Naive thymus-derived CD4-positive, alpha-beta T cell (primary cell): ENCODE measurements at regions not wholly inside any gene's neighbourhood (a gene's known extent, or its start where the extent isn't known, plus 50 kb on each side); places are given as distances from the start of the nearest gene placed in this dataset.

ENCODE experiments used
- ATAC-seq: fragments of 150-1000 bp; cut with Tn5 transposase; 2 replicates; pipeline ENCODE4 v1.10.0; 2021; ENCODE audit warnings: mild to moderate bottlenecking, moderate library complexity
- CTCF ChIA-PET: fragments of 350-600 bp; sonication (Branson Sonifier 250); formaldehyde crosslinking; loops from one replicate; lab custom pipeline; 2021; ENCODE audit warnings: antibody characterized with exemption; lab: Charles Lee
- POLR2A ChIA-PET: fragments of 350-600 bp; sonication (Branson Sonifier 250); formaldehyde crosslinking; loops from one replicate; lab custom pipeline; 2021; ENCODE audit warnings: antibody characterized with exemption, inconsistent platforms; lab: Charles Lee
- DNase-seq, 9 donors: peaks; one replicate each; pipeline versions ENCODE4 v3.0.0 to v3.0.0-alpha.2; 2020 to 2022; ENCODE audit warnings: mixed read lengths in 1 of 9
- H3K27ac ChIP-seq: one replicate; pipeline ENCODE4 v1.7.0; 2013; ENCODE audit warnings: mild to moderate bottlenecking, low read depth, low read length, moderate library complexity
- H3K27me3 ChIP-seq, 2 donors: one replicate each; pipeline ENCODE4 v1.7.0; 2013; ENCODE audit warnings: low read length in 2 of 2, mild to moderate bottlenecking in 2 of 2, moderate library complexity in 2 of 2; ENCODE audit not compliant: control insufficient read depth in 2 of 2, insufficient read depth in 2 of 2
- H3K36me3 ChIP-seq, 3 experiments: 1 replicate in 2 of 3; 2 replicates in 1 of 3; pipeline ENCODE4 v1.7.0; 2013; ENCODE audit warnings: low read length in 3 of 3, mild to moderate bottlenecking in 3 of 3, moderate library complexity in 1 of 3; ENCODE audit not compliant: insufficient read depth in 3 of 3, control insufficient read depth in 2 of 3
- H3K4me1 ChIP-seq, 2 donors: one replicate each; pipeline ENCODE4 v1.7.0; 2013; ENCODE audit warnings: low read length in 2 of 2, mild to moderate bottlenecking in 2 of 2, moderate library complexity in 1 of 2; ENCODE audit not compliant: control insufficient read depth in 2 of 2, insufficient read depth in 2 of 2
- H3K4me3 ChIP-seq: 2 replicates; pipeline ENCODE4 v1.7.0; 2013; ENCODE audit warnings: mild to moderate bottlenecking, low read length
- H3K9me3 ChIP-seq, 3 experiments: 1 replicate in 2 of 3; 2 replicates in 1 of 3; pipeline ENCODE4 v1.7.0; 2013; ENCODE audit warnings: low read length in 3 of 3; ENCODE audit not compliant: control insufficient read depth in 2 of 3
- H3K27ac Mint-ChIP-seq, 9 donors: one replicate each; pipeline ENCODE4 v1.8.0; 2020 to 2022; ENCODE audit warnings: mixed read lengths in 9 of 9, mild to moderate bottlenecking in 8 of 9, moderate library complexity in 5 of 9, inconsistent platforms in 2 of 9
- H3K27me3 Mint-ChIP-seq, 5 donors: one replicate each; pipeline ENCODE4 v1.8.0; 2021 to 2022; ENCODE audit warnings: mixed read lengths in 5 of 5, mild to moderate bottlenecking in 1 of 5
- H3K36me3 Mint-ChIP-seq, 5 donors: one replicate each; pipeline ENCODE4 v1.8.0; 2020 to 2022; ENCODE audit warnings: mixed read lengths in 5 of 5, mild to moderate bottlenecking in 3 of 5, inconsistent platforms in 1 of 5
- H3K4me1 Mint-ChIP-seq, 7 donors: one replicate each; pipeline ENCODE4 v1.8.0; 2020 to 2022; ENCODE audit warnings: mixed read lengths in 7 of 7, mild to moderate bottlenecking in 3 of 7, inconsistent platforms in 1 of 7
- H3K4me3 Mint-ChIP-seq, 10 donors: one replicate each; pipeline ENCODE4 v1.8.0; 2020 to 2022; ENCODE audit warnings: mild to moderate bottlenecking in 10 of 10, mixed read lengths in 10 of 10, moderate library complexity in 6 of 10, inconsistent platforms in 2 of 10
- H3K9me3 Mint-ChIP-seq, 11 donors: one replicate each; pipeline ENCODE4 v1.8.0; 2020 to 2022; ENCODE audit warnings: mixed read lengths in 11 of 11, mild to moderate bottlenecking in 4 of 11, inconsistent platforms in 1 of 11, moderate library complexity in 1 of 11
- intact Hi-C, 2 donors: fragments of 100-400 bp; cut with micrococcal nuclease; formaldehyde crosslinking; loops; one replicate each; pipeline ENCODE4 v1.15.1; 2023

GRCh38 chr14:35197015-35197414 is 74.7 kb downstream of the PRORP start:
- H3K36me3 ChIP-seq: no peaks in the 10 kb centered on the region
- DNase-seq (no peak), ATAC-seq (peak; percentile 68)
- peaks cover 7 to 24% (median 18%) of the 10 kb centered on the region in 7 donors for H3K4me1 Mint-ChIP-seq
- H3K4me3 ChIP-seq: no peak overlapping the region
- intact Hi-C loops: no loop called here
- ChIA-PET POLR2A (interaction anchor here (1.6 kb wide), 1 partner anchor 207 kb away, joined by 6 read pairs; the partner anchor contains the start of gene NFKBIA), CTCF (no interaction called here)
- peak overlapping the region in 8 of 9 donors; percentile 6 to 71 (median 28) for H3K27ac Mint-ChIP-seq
- H3K36me3 Mint-ChIP-seq: peaks cover 12 to 25% (median 19%) of the 10 kb centered on the region in 5 donors
- no peaks in the 10 kb centered on the region for H3K27me3 Mint-ChIP-seq
- H3K9me3 Mint-ChIP-seq: peaks cover 0 to 6% (median 0%) of the 10 kb centered on the region in 11 donors
- peaks cover 0 to 5% of the 10 kb centered on the region in 2 donors for H3K4me1 ChIP-seq
- H3K27ac ChIP-seq: no peak overlapping the region
- no peak overlapping the region for H3K4me3 Mint-ChIP-seq
- H3K9me3 ChIP-seq: no peaks in the 10 kb centered on the region
- no peaks in the 10 kb centered on the region for H3K27me3 ChIP-seq

DNA sequence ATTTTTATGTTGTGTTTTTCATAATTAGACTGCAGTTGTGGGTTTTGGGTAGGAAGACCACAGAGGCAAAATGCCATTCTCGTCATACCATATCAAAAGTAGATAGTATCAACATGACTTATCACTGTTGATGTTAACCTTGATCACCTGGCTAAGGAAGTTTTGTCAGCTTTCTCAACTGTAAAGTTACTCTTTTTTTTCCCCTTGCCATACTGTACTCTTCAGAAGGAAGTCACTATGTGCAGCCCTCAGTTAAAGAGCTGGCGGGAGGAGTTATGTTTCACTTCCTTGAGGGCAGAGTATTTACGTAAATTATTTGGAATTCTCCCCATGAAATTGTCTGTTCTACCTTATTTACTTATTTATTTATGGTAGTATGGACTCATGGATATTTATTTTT is 78.7 kb downstream of the PRORP start:
- Mint-ChIP-seq H3K27ac (peak overlapping the region in 8 of 9 donors; percentile 49 to 89 (median 68)), H3K9me3 (no peaks in the 10 kb centered on the region), H3K4me1 (peaks cover 23 to 52% (median 38%) of the 10 kb centered on the region in 7 donors), H3K4me3 (peak overlapping the region in 9 of 10 donors; percentile 2 to 54 (median 34)), H3K36me3 (peaks cover 0 to 18% (median 0%) of the 10 kb centered on the region in 5 donors), H3K27me3 (no peaks in the 10 kb centered on the region)
- Histone ChIP-seq H3K27me3 (no peaks in the 10 kb centered on the region), H3K4me1 (peaks cover 17 to 35% of the 10 kb centered on the region in 2 donors), H3K27ac (peak overlapping the region; percentile 35), H3K36me3 (no peaks in the 10 kb centered on the region), H3K4me3 (no peak overlapping the region), H3K9me3 (no peaks in the 10 kb centered on the region)
- POLR2A ChIA-PET: interaction anchor here (0.6 to 1.0 kb wide), 2 partner anchors 201 to 606 kb away, joined by 3 read pairs; no protein-coding TSS in a partner anchor
- CTCF ChIA-PET: no interaction called here
- intact Hi-C loops: loop anchor here (5.0 kb wide), 2 partner anchors 44 to 79 kb away; partner anchors contain the start of genes PPP2R3C (in 1 of the 2) and PRORP (in 1 of the 2)
- ATAC-seq (peak; percentile 48), DNase-seq (peak in 5 of 9 donors; percentile 7 to 30 (median 18))

GRCh38 chr14:35202195-35202594 is 79.8 kb downstream of the PRORP start:
- H3K4me1 Mint-ChIP-seq: peaks cover 19 to 44% (median 37%) of the 10 kb centered on the region in 7 donors
- no peaks in the 10 kb centered on the region for H3K9me3 ChIP-seq
- ChIA-PET POLR2A (interaction anchor here (0.6 kb wide), 1 partner anchor 100 kb away, joined by 3 read pairs; no protein-coding TSS in a partner anchor), CTCF (no interaction called here)
- no peak overlapping the region for H3K4me3 ChIP-seq
- no peaks in the 10 kb centered on the region for H3K27me3 ChIP-seq
- H3K36me3 Mint-ChIP-seq: peaks cover 0 to 18% (median 0%) of the 10 kb centered on the region in 5 donors
- H3K27ac Mint-ChIP-seq: peak overlapping the region in 8 of 9 donors; percentile 10 to 87 (median 84)
- no peaks in the 10 kb centered on the region for H3K36me3 ChIP-seq
- no peak overlapping the region for H3K27ac ChIP-seq
- peak overlapping the region in 6 of 10 donors; percentile 17 to 63 (median 38) for H3K4me3 Mint-ChIP-seq
- no peak for DNase-seq
- intact Hi-C loops: loop anchor here (5.0 kb wide), 2 partner anchors 45 to 80 kb away; partner anchors contain the start of genes PPP2R3C (in 1 of the 2) and PRORP (in 1 of the 2)
- no peak for ATAC-seq
- H3K9me3 Mint-ChIP-seq: no peaks in the 10 kb centered on the region
- H3K4me1 ChIP-seq: peaks cover 17 to 32% of the 10 kb centered on the region in 2 donors
- H3K27me3 Mint-ChIP-seq: no peaks in the 10 kb centered on the region

GRCh38 chr14:35205737-35206136 is 83.4 kb downstream of the PRORP start:
- no peaks in the 10 kb centered on the region for H3K27me3 Mint-ChIP-seq
- Histone ChIP-seq H3K9me3 (no peaks in the 10 kb centered on the region), H3K36me3 (no peaks in the 10 kb centered on the region), H3K27me3 (no peaks in the 10 kb centered on the region), H3K4me1 (peaks cover 17 to 29% of the 10 kb centered on the region in 2 donors), H3K4me3 (no peak overlapping the region), H3K27ac (no peak overlapping the region)
- peak overlapping the region in 1 of 10 donors; percentile 49 for H3K4me3 Mint-ChIP-seq
- peaks cover 24 to 45% (median 39%) of the 10 kb centered on the region in 7 donors for H3K4me1 Mint-ChIP-seq
- DNase-seq (no peak), ATAC-seq (no peak)
- POLR2A ChIA-PET: no interaction called here
- intact Hi-C loops: no loop called here
- peak overlapping the region in 4 of 9 donors; percentile 66 to 84 (median 74) for H3K27ac Mint-ChIP-seq
- H3K9me3 Mint-ChIP-seq: no peaks in the 10 kb centered on the region
- CTCF ChIA-PET: no interaction called here
- peaks cover 0 to 16% (median 4%) of the 10 kb centered on the region in 5 donors for H3K36me3 Mint-ChIP-seq

DNA sequence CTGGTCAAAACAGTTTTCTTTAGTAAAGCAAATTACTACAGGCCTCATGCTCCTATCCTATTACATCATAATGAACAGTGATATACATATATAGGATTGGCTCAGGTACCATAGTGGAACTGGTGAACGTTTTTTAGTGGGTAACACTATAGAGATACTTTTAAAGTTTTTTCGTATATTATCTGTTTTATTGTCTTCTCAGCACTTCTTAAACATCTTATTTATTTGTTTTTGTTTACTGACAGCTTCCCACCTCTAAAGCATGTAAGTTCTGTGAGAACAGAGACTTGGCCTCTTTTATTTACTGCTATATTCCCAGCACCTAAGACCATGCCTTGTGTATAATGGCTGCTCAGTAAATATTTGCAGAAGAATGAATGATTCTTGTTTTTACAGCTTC is 81.1 kb upstream of the PSMA6 start:
- ChIA-PET POLR2A (no interaction called here), CTCF (no interaction called here)
- Mint-ChIP-seq H3K9me3 (no peaks in the 10 kb centered on the region), H3K36me3 (peaks cover 0 to 20% (median 4%) of the 10 kb centered on the region in 5 donors), H3K27ac (no peak overlapping the region), H3K27me3 (no peaks in the 10 kb centered on the region), H3K4me1 (peaks cover 10 to 34% (median 16%) of the 10 kb centered on the region in 7 donors), H3K4me3 (no peak overlapping the region)
- no peak for DNase-seq
- Histone ChIP-seq H3K9me3 (no peaks in the 10 kb centered on the region), H3K27ac (no peak overlapping the region), H3K4me1 (no peaks in the 10 kb centered on the region), H3K36me3 (no peaks in the 10 kb centered on the region), H3K4me3 (no peak overlapping the region), H3K27me3 (no peaks in the 10 kb centered on the region)
- no peak for ATAC-seq
- intact Hi-C loops: no loop called here

- no peak for DNase-seq
- Histone ChIP-seq H3K27ac (no peak overlapping the region), H3K9me3 (no peaks in the 10 kb centered on the region), H3K27me3 (no peaks in the 10 kb centered on the region), H3K4me1 (no peaks in the 10 kb centered on the region), H3K4me3 (no peak overlapping the region), H3K36me3 (no peaks in the 10 kb centered on the region)
- H3K27ac Mint-ChIP-seq: peak overlapping the region in 2 of 9 donors; percentile 18 to 45
- CTCF ChIA-PET: interaction anchor here (1.2 kb wide), 1 partner anchor 210 kb away, joined by 3 read pairs; no protein-coding TSS in a partner anchor
- H3K27me3 Mint-ChIP-seq: no peaks in the 10 kb centered on the region
- POLR2A ChIA-PET: no interaction called here
- H3K4me3 Mint-ChIP-seq: no peak overlapping the region
- peaks cover 8 to 34% (median 16%) of the 10 kb centered on the region in 7 donors for H3K4me1 Mint-ChIP-seq
- intact Hi-C loops: no loop called here
- peaks cover 0 to 24% (median 4%) of the 10 kb centered on the region in 5 donors for H3K36me3 Mint-ChIP-seq
- no peaks in the 10 kb centered on the region for H3K9me3 Mint-ChIP-seq
- no peak for ATAC-seq
Observed at GRCh38 chr14:35212471-35213142, 79.6 kb upstream of the PSMA6 start.
